Endothelial cell of umbilical vein (primary cell): ENCODE measurements at regions not wholly inside any gene's neighbourhood (a gene's known extent, or its start where the extent isn't known, plus 50 kb on each side); places are given as distances from the start of the nearest gene placed in this dataset.

Source experiments
- BruUV-seq: library from RNA; stranded (reverse); fragments of 400-500 nt; replicated peaks from 2 replicates; lab custom pipeline; 2021; lab: Mats Ljungman, UMichigan
- CTCF ChIA-PET: fragments of 300-600, 350-600 bp; sonication (Branson Sonifier 250); formaldehyde crosslinking; loops from one replicate; lab custom pipeline; 2021; ENCODE audit warnings: antibody characterized with exemption, inconsistent platforms; lab: Charles Lee
- POLR2A ChIA-PET: fragments of 300-600, 350-600 bp; sonication (Branson Sonifier 250); formaldehyde crosslinking; loops from one replicate; lab custom pipeline; 2021; ENCODE audit warnings: antibody characterized with exemption, inconsistent platforms; lab: Charles Lee
- DNase-seq: peaks from one replicate; pipeline ENCODE4 v3.0.0-alpha.2; 2011; ENCODE audit warnings: low read depth, low spot score
- FAIRE-seq: peaks from 2 replicates; lab custom pipeline; 2011; peaks lifted over from hg19 to GRCh38; lab: Jason Lieb, UNC
- H2AFZ ChIP-seq: 2 replicates; pipeline ENCODE4 v1.6.0; 2012; ENCODE audit warnings: low read depth, low read length, control low read depth, inconsistent platforms
- H3K27ac ChIP-seq: 2 replicates; pipeline ENCODE4 v1.5.1; 2011; ENCODE audit warnings: low read depth, mild to moderate bottlenecking, control low read depth, low read length, moderate library complexity; ENCODE audit not compliant: insufficient read depth
- H3K27me3 ChIP-seq, 2 experiments: 2 replicates each; pipeline versions ENCODE4 v1.6.0 to v1.6.1; 2011; ENCODE audit warnings: low read length in 2 of 2, mixed read lengths in 1 of 2; ENCODE audit not compliant: control insufficient read depth in 2 of 2, insufficient read depth in 2 of 2
- H3K36me3 ChIP-seq, 2 experiments: 2 replicates in 1 of 2; 3 replicates in 1 of 2; pipeline ENCODE4 v1.5.1; 2011; ENCODE audit warnings: low read length in 2 of 2, mild to moderate bottlenecking in 1 of 2, moderate library complexity in 1 of 2; ENCODE audit not compliant: control insufficient read depth in 2 of 2, insufficient read depth in 2 of 2; ENCODE audit errors: extremely low read depth in 1 of 2
- H3K4me1 ChIP-seq: 3 replicates; pipeline ENCODE4 v1.5.1; 2011; ENCODE audit warnings: mild to moderate bottlenecking, low read length; ENCODE audit not compliant: control insufficient read depth, insufficient read depth; ENCODE audit errors: extremely low read depth
- H3K4me2 ChIP-seq: 2 replicates; pipeline ENCODE4 v1.6.1; 2011; ENCODE audit warnings: low read length, control low read depth, mixed read lengths; ENCODE audit not compliant: insufficient read depth
- H3K4me3 ChIP-seq, 3 experiments: fragments of 200-600 bp in 1 of 3; sonication (generic), shearing (Covaris generic) in 1 of 3; replicated peaks in 1 of 3; 2 replicates each; pipeline ENCODE4 v1.5.1; 2011 to 2016; ENCODE audit warnings: control low read depth in 3 of 3, low read length in 3 of 3, mild to moderate bottlenecking in 2 of 3, inconsistent platforms in 1 of 3, low read depth in 1 of 3, moderate library complexity in 1 of 3; ENCODE audit not compliant: insufficient read depth in 1 of 3
- H3K79me2 ChIP-seq: 2 replicates; pipeline ENCODE4 v1.6.0; 2012; ENCODE audit warnings: low read length, inconsistent platforms; ENCODE audit not compliant: control insufficient read depth, insufficient read depth
- H3K9ac ChIP-seq: replicated peaks from 2 replicates; pipeline ENCODE3; 2011; ENCODE audit warnings: low read length, control low read depth; ENCODE audit not compliant: insufficient read depth; ENCODE audit errors: extremely low read depth
- H3K9me1 ChIP-seq: replicated peaks from 3 replicates; pipeline ENCODE4 v1.6.0; 2011; ENCODE audit warnings: mild to moderate bottlenecking, low read length; ENCODE audit not compliant: control insufficient read depth, insufficient read depth; ENCODE audit errors: extremely low read depth
- H3K9me3 ChIP-seq: replicated peaks from 2 replicates; pipeline ENCODE4 v1.5.1; 2012; ENCODE audit warnings: low read length, inconsistent platforms; ENCODE audit not compliant: control insufficient read depth, insufficient read depth
- H4K20me1 ChIP-seq: replicated peaks from 2 replicates; pipeline ENCODE3; 2011; ENCODE audit warnings: mild to moderate bottlenecking, low read length; ENCODE audit not compliant: control insufficient read depth, insufficient read depth; ENCODE audit errors: extremely low read depth
- CTCF ChIP-seq, 2 donors: IDR thresholded peaks; 1 replicate in 1 of 2; 2 replicates in 1 of 2; pipeline ENCODE4 v1.5.1; 2011; ENCODE audit warnings: low read length in 2 of 2, mild to moderate bottlenecking in 2 of 2, moderate library complexity in 2 of 2, control low read depth in 1 of 2, inconsistent platforms in 1 of 2, low read depth in 1 of 2; ENCODE audit not compliant: insufficient read depth in 1 of 2; ENCODE audit errors: extremely low read depth in 1 of 2
- EZH2 ChIP-seq: IDR thresholded peaks from 2 replicates; pipeline ENCODE4 v1.6.1; 2012; ENCODE audit warnings: borderline replicate concordance, low read depth, mild to moderate bottlenecking, moderate library complexity, low read length, inconsistent platforms; ENCODE audit not compliant: severe bottlenecking
- FOS ChIP-seq: IDR thresholded peaks from 2 replicates; pipeline ENCODE4 v1.6.1; 2011; ENCODE audit warnings: mild to moderate bottlenecking, low read length, moderate library complexity, borderline replicate concordance; ENCODE audit not compliant: insufficient read depth
- GATA2 ChIP-seq: IDR thresholded peaks from 2 replicates; pipeline ENCODE4 v1.7.0; 2011; ENCODE audit warnings: low read depth, mild to moderate bottlenecking, moderate library complexity, mixed read lengths, low read length; ENCODE audit not compliant: insufficient read length, insufficient read depth
- JUN ChIP-seq: IDR thresholded peaks from 2 replicates; pipeline ENCODE4 v1.6.1; 2011; ENCODE audit warnings: borderline replicate concordance, low read depth; ENCODE audit not compliant: insufficient read length, insufficient read depth
- MYC ChIP-seq: IDR thresholded peaks from one replicate; pipeline ENCODE4 v1.6.1; 2011; ENCODE audit warnings: mild to moderate bottlenecking, low read depth, low read length
- POLR2A ChIP-seq: IDR thresholded peaks from 2 replicates; pipeline ENCODE4 v1.6.1; 2012; ENCODE audit warnings: low read depth, mild to moderate bottlenecking, control low read depth, low read length
- POLR2AphosphoS5 ChIP-seq: IDR thresholded peaks from 2 replicates; pipeline ENCODE4 v1.6.1; 2012; ENCODE audit warnings: low read depth, mild to moderate bottlenecking, control low read depth, low read length, moderate library complexity; ENCODE audit not compliant: insufficient read depth
- dilution Hi-C: fragments of 300-500 bp; cut with MboI; formaldehyde crosslinking; loops from one replicate; pipeline ENCODE4 v1.15.0; 2019; ENCODE audit warnings: low sequenced_read_pairs; ENCODE audit not compliant: extremely low pct_ligation_motif_present
- intact Hi-C: fragments of 100-400 bp; cut with micrococcal nuclease; formaldehyde crosslinking; loops from one replicate; pipeline ENCODE4 v1.10.0; 2022
- TF ChIP-seq, protein P1 (sequence below): IDR thresholded peaks from 2 replicates; pipeline ENCODE4 v1.6.1; 2011; ENCODE audit not compliant: insufficient read depth, insufficient read length

- intact Hi-C loops: no loop called here
Observed at GRCh38 chr2:173716458-173717052, 248.6 kb downstream of the SP3 start.

More at GRCh38 chr2:173716458-173717052, 248.6 kb downstream of the SP3 start:
- Histone ChIP-seq H4K20me1 (no peaks in the 10 kb centered on the region), H3K27ac (no peak overlapping the region), H3K79me2 (no peaks in the 10 kb centered on the region), H3K4me3 (no peak overlapping the region), H3K36me3 (no peaks in the 10 kb centered on the region), H3K9me1 (no peaks in the 10 kb centered on the region), H3K9me3 (no peaks in the 10 kb centered on the region), H3K4me1 (no peaks in the 10 kb centered on the region), H3K4me2 (no peak overlapping the region), H3K9ac (no peak overlapping the region), H2AFZ (no peak overlapping the region), H3K27me3 (peaks cover 0 to 2% of the 10 kb centered on the region in 2 experiments)
- dilution Hi-C loops: no loop called here
- ChIA-PET POLR2A (no interaction called here), CTCF (interaction anchor here (0.7 to 1.0 kb wide), 2 partner anchors 23 to 32 kb away, joined by 3 read pairs; no protein-coding TSS in a partner anchor)
- no peak for DNase-seq
- FAIRE-seq: no peak
- BruUV-seq: no TSS peak
- TF ChIP-seq JUN: no peak
- no peak for TF ChIP-seq FOS
- no peak for TF ChIP-seq CTCF (IDR thresholded peaks at IDR 0.05; ENCODE audit: extremely low read depth in 1 of 2, insufficient read depth in 1 of 2, low read depth in 1 of 2, low read length in 2 of 2)
- no peak for TF ChIP-seq EZH2
- TF ChIP-seq GATA2: no peak
- no peak for TF ChIP-seq MYC
- TF ChIP-seq, protein P1, sequence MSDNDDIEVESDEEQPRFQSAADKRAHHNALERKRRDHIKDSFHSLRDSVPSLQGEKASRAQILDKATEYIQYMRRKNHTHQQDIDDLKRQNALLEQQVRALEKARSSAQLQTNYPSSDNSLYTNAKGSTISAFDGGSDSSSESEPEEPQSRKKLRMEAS: no peak
- no peak for TF ChIP-seq POLR2A
- no peak for TF ChIP-seq POLR2AphosphoS5
